B cell (primary cell): ENCODE measurements at regions not wholly inside any gene's neighbourhood (a gene's known extent, or its start where the extent isn't known, plus 50 kb on each side); places are given as distances from the start of the nearest gene placed in this dataset.

Source experiments
- ATAC-seq: fragments of 200-7000 bp; cut with Tn5 transposase; one replicate; pipeline ENCODE4 v1.10.0; 2021; ENCODE audit warnings: low read depth, mild to moderate bottlenecking, moderate number of reproducible peaks, moderate library complexity
- CTCF ChIA-PET: fragments of 350-600 bp; sonication (Branson Sonifier 250); formaldehyde crosslinking; loops from one replicate; lab custom pipeline; 2021; ENCODE audit warnings: antibody characterized with exemption, inconsistent platforms; lab: Charles Lee
- POLR2A ChIA-PET: fragments of 350-600 bp; sonication (Branson Sonifier 250); formaldehyde crosslinking; loops from one replicate; lab custom pipeline; 2021; ENCODE audit warnings: antibody characterized with exemption; lab: Charles Lee
- DNase-seq: peaks from one replicate; pipeline ENCODE4 v3.0.0; 2013
- H2AFZ ChIP-seq: 2 replicates; pipeline ENCODE4 v1.6.1; 2012; ENCODE audit warnings: mild to moderate bottlenecking, low read depth, low read length; ENCODE audit not compliant: insufficient read depth, poor library complexity, severe bottlenecking
- H3K27ac ChIP-seq, 2 donors: 1 replicate in 1 of 2; 2 replicates in 1 of 2; pipeline ENCODE4 v1.5.1; 2012 to 2013; ENCODE audit warnings: low read length in 2 of 2, mild to moderate bottlenecking in 2 of 2, moderate library complexity in 1 of 2
- H3K27me3 ChIP-seq, 4 experiments: fragments of 200-600 bp in 1 of 4; sonication (generic) in 1 of 4; replicated peaks in 1 of 4; 1 replicate in 2 of 4; 2 replicates in 2 of 4; pipeline versions ENCODE4 v1.6.1 to v1.7.0; 2013 to 2016; ENCODE audit warnings: low read length in 3 of 4, mild to moderate bottlenecking in 2 of 4, mixed read lengths in 1 of 4, moderate library complexity in 1 of 4; ENCODE audit not compliant: insufficient read depth in 4 of 4, control insufficient read depth in 3 of 4; ENCODE audit errors: control extremely low read depth in 1 of 4
- H3K36me3 ChIP-seq, 2 experiments: replicated peaks in 1 of 2; 1 replicate in 1 of 2; 2 replicates in 1 of 2; pipeline versions ENCODE4 v1.6.1 to v1.7.1; 2013; ENCODE audit warnings: low read length in 1 of 2; ENCODE audit not compliant: insufficient read depth in 2 of 2, control insufficient read depth in 1 of 2; ENCODE audit errors: control extremely low read depth in 1 of 2, extremely low read depth in 1 of 2
- H3K4me1 ChIP-seq, 2 donors: fragments of 200-600 bp in 1 of 2; sonication (generic) in 1 of 2; 1 replicate in 1 of 2; 2 replicates in 1 of 2; pipeline versions ENCODE4 v1.5.1 to v1.6.1; 2013 to 2017; ENCODE audit warnings: low read length in 2 of 2; ENCODE audit not compliant: control insufficient read depth in 2 of 2, insufficient read depth in 2 of 2
- H3K4me2 ChIP-seq: replicated peaks from 2 replicates; pipeline ENCODE3; 2012; ENCODE audit warnings: mild to moderate bottlenecking, low read depth, low read length; ENCODE audit not compliant: poor library complexity, severe bottlenecking
- H3K4me3 ChIP-seq, 5 experiments: fragments of 200-600 bp in 1 of 5; sonication (generic) in 1 of 5; 1 replicate in 3 of 5; 2 replicates in 2 of 5; pipeline versions ENCODE4 v1.5.1 to v1.7.0; 2011 to 2016; ENCODE audit warnings: low read length in 4 of 5, mild to moderate bottlenecking in 4 of 5, low read depth in 2 of 5, control low read depth in 1 of 5, moderate library complexity in 1 of 5; ENCODE audit not compliant: insufficient read depth in 1 of 5; ENCODE audit errors: control extremely low read depth in 1 of 5, extremely low read depth in 1 of 5
- H3K79me2 ChIP-seq: fragments of 200-600 bp; sonication (generic); one replicate; pipeline ENCODE4 v1.6.0; 2016; ENCODE audit warnings: low read length; ENCODE audit not compliant: control insufficient read depth, insufficient read depth
- H3K9ac ChIP-seq: fragments of 200-600 bp; sonication (generic); 2 replicates; pipeline ENCODE4 v1.6.1; 2017; ENCODE audit warnings: mild to moderate bottlenecking, low read length, moderate library complexity
- H3K9me3 ChIP-seq, 3 donors: one replicate each; pipeline versions ENCODE4 v1.6.1 to v1.7.1; 2013; ENCODE audit warnings: low read length in 2 of 3; ENCODE audit not compliant: control insufficient read depth in 2 of 3, insufficient read depth in 1 of 3; ENCODE audit errors: control extremely low read depth in 1 of 3
- H4K20me1 ChIP-seq: 2 replicates; pipeline ENCODE4 v1.6.0; 2012; ENCODE audit warnings: mild to moderate bottlenecking, low read length; ENCODE audit not compliant: insufficient read depth, control insufficient read depth, poor library complexity, severe bottlenecking
- H3K27ac Mint-ChIP-seq: one replicate; pipeline ENCODE4 v1.8.0; 2021; ENCODE audit warnings: mixed read lengths
- H3K27me3 Mint-ChIP-seq: one replicate; pipeline ENCODE4 v1.8.0; 2021; ENCODE audit warnings: mixed read lengths
- H3K4me1 Mint-ChIP-seq: one replicate; pipeline ENCODE4 v1.8.0; 2021; ENCODE audit warnings: mixed read lengths
- H3K4me3 Mint-ChIP-seq: one replicate; pipeline ENCODE4 v1.8.0; 2021; ENCODE audit warnings: mixed read lengths
- H3K9me3 Mint-ChIP-seq: one replicate; pipeline ENCODE4 v1.8.0; 2022; ENCODE audit warnings: mixed read lengths; ENCODE audit not compliant: insufficient read depth
- CTCF ChIP-seq: fragments of 200-600 bp; IDR thresholded peaks from one replicate; pipeline ENCODE4 v1.8.0; 2022; ENCODE audit warnings: antibody characterized with exemption, mild to moderate bottlenecking
- EZH2 ChIP-seq: IDR thresholded peaks from 2 replicates; pipeline ENCODE4 v1.6.1; 2012; ENCODE audit warnings: borderline replicate concordance, low read depth, mild to moderate bottlenecking, moderate library complexity, low read length; ENCODE audit not compliant: insufficient read depth, poor library complexity, severe bottlenecking
- WGBS: methylation state at CpG from one replicate; pipeline ENCODE4 v1.1.5; 2013; ENCODE audit warnings: missing lambda C conversion rate; ENCODE audit not compliant: insufficient coverage; 5-methylcytosine and 5-hydroxymethylcytosine counted together
- intact Hi-C: fragments of 100-400 bp; cut with micrococcal nuclease; formaldehyde crosslinking; loops from one replicate; pipeline ENCODE4 v1.10.0; 2022

- H3K36me3 ChIP-seq = no peaks in the 10 kb centered on the region
- DNase-seq = no peak
- no peak overlapping the region for H3K4me2 ChIP-seq
- Mint-ChIP-seq H3K4me3 (no peak overlapping the region), H3K27me3 (peaks cover 15% of the 10 kb centered on the region), H3K4me1 (peaks cover 14% of the 10 kb centered on the region), H3K27ac (no peak overlapping the region), H3K9me3 (no peaks in the 10 kb centered on the region)
- TF ChIP-seq CTCF = no peak
- no peak for TF ChIP-seq EZH2
- CTCF ChIA-PET = interaction anchor here (1.7 kb wide), 1 partner anchor 560 kb away, joined by 4 read pairs; no protein-coding TSS in a partner anchor
- intact Hi-C loops = no loop called here
- H3K9me3 ChIP-seq = no peaks in the 10 kb centered on the region
- no peak overlapping the region for H3K9ac ChIP-seq
- H3K79me2 ChIP-seq = no peaks in the 10 kb centered on the region
- H3K4me1 ChIP-seq = peaks cover 12 to 13% of the 10 kb centered on the region in 2 donors
- H2AFZ ChIP-seq = no peak overlapping the region
- peaks cover 0 to 4% (median 0%) of the 10 kb centered on the region in 4 experiments for H3K27me3 ChIP-seq
- POLR2A ChIA-PET = no interaction called here
- H4K20me1 ChIP-seq = no peaks in the 10 kb centered on the region
- no peak overlapping the region for H3K4me3 ChIP-seq
- H3K27ac ChIP-seq = no peak overlapping the region
- ATAC-seq = no peak
- WGBS = 78% methylated on average over 4 of the region's 5 CpGs
Measured at GRCh38 chr12:67916266-67916970, 72.8 kb upstream of the IFNG-AS1 start.

GRCh38 chr12:67917811-67918210 lies 71.4 kb upstream of the IFNG-AS1 start:
- ChIA-PET CTCF (interaction anchor here (1.0 to 1.7 kb wide), 2 partner anchors 8 to 562 kb away, joined by 3 to 4 read pairs; no protein-coding TSS in a partner anchor), POLR2A (interaction anchor here (0.7 kb wide), 1 partner anchor 268 kb away, joined by 3 read pairs; no protein-coding TSS in a partner anchor)
- Histone ChIP-seq H3K4me2 (no peak overlapping the region), H3K36me3 (no peaks in the 10 kb centered on the region), H4K20me1 (no peaks in the 10 kb centered on the region), H3K4me1 (peaks cover 12 to 13% of the 10 kb centered on the region in 2 donors), H2AFZ (no peak overlapping the region), H3K9ac (no peak overlapping the region), H3K79me2 (no peaks in the 10 kb centered on the region), H3K4me3 (no peak overlapping the region), H3K27ac (no peak overlapping the region), H3K9me3 (no peaks in the 10 kb centered on the region), H3K27me3 (peaks cover 0 to under 1% (median 0%) of the 10 kb centered on the region in 4 experiments)
- Mint-ChIP-seq H3K27me3 (peaks cover 11% of the 10 kb centered on the region), H3K4me1 (peaks cover 14% of the 10 kb centered on the region), H3K9me3 (no peaks in the 10 kb centered on the region), H3K4me3 (no peak overlapping the region), H3K27ac (no peak overlapping the region)
- DNase-seq (no peak), ATAC-seq (no peak)
- no CpG with 5 or more reads among the region's 4 CpGs for WGBS
- intact Hi-C loops = no loop called here
- no peak for TF ChIP-seq EZH2
- TF ChIP-seq CTCF = no peak
